Prostate gland (tissue), 2 donors: ENCODE measurements at regions not wholly inside any gene's neighbourhood (a gene's known extent, or its start where the extent isn't known, plus 50 kb on each side); places are given as distances from the start of the nearest gene placed in this dataset.

Experiments
- POLR2A ChIP-seq: fragments of 450-650 bp; IDR thresholded peaks from one replicate; pipeline ENCODE4 v1.6.1; 2016; ENCODE audit warnings: antibody characterized with exemption, mild to moderate bottlenecking
- TF ChIP-seq, protein P1 (sequence below), 4 experiments: fragments of 200-600 bp in 2 of 4; fragments of 450-650 bp in 2 of 4; sonication (generic) in 2 of 4; IDR thresholded peaks; 1 replicate in 3 of 4; 2 replicates in 1 of 4; pipeline ENCODE4 v1.5.1; 2016 to 2019; ENCODE audit warnings: antibody characterized with exemption in 4 of 4, mild to moderate bottlenecking in 2 of 4, moderate library complexity in 2 of 4

DNA sequence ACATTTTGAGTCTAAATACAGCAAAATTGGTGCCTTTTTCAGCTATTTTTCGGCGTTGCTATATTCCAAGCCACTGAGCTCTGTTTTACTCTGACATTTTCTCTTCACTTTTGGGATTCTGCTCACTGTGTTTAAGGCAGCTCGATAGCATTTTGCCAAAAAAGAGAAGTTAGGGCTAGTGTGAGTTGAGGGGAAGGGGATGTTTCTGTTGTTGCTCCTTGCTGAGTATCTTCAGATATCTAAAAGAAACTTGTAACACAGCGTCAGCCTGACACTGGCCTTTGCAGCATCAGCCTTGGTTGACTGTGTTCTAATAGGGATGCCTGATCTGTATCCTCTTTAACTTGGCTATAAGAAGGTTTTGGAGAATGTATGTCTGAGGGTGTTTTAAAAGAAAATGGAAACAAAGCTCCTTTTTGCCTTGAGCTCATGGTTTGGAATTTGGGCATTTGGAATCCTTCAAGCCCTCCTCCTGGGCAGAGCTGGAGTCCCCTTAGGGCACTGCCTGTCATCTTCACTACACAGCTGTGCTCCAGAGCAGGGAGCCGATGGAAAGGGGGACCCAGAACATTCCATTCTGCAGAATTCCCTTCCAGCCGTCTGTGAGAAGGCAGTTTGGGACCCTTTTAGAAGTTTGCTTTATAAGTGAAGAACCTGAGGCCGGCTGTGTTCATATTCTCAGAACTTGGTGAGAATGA is 63.0 kb downstream of the EXOSC2 start:
- TF ChIP-seq, protein P1, sequence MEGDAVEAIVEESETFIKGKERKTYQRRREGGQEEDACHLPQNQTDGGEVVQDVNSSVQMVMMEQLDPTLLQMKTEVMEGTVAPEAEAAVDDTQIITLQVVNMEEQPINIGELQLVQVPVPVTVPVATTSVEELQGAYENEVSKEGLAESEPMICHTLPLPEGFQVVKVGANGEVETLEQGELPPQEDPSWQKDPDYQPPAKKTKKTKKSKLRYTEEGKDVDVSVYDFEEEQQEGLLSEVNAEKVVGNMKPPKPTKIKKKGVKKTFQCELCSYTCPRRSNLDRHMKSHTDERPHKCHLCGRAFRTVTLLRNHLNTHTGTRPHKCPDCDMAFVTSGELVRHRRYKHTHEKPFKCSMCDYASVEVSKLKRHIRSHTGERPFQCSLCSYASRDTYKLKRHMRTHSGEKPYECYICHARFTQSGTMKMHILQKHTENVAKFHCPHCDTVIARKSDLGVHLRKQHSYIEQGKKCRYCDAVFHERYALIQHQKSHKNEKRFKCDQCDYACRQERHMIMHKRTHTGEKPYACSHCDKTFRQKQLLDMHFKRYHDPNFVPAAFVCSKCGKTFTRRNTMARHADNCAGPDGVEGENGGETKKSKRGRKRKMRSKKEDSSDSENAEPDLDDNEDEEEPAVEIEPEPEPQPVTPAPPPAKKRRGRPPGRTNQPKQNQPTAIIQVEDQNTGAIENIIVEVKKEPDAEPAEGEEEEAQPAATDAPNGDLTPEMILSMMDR (IDR thresholded peaks at IDR 0.05), result no peak
- TF ChIP-seq POLR2A, result no peak
